Mesothelial cell of epicardium (in vitro differentiated cells): ENCODE measurements at regions not wholly inside any gene's neighbourhood (a gene's known extent, or its start where the extent isn't known, plus 50 kb on each side); places are given as distances from the start of the nearest gene placed in this dataset.

ENCODE experiments used
- DNase-seq, 2 experiments: peaks; one replicate each; pipeline ENCODE4 v3.0.0; 2021; ENCODE audit warnings: low spot score in 2 of 2; ENCODE audit not compliant: unreplicated experiment in 2 of 2
- H3K27ac Mint-ChIP-seq: 2 replicates; pipeline ENCODE4 v1.8.0; 2021; ENCODE audit warnings: mixed read lengths
- H3K27me3 Mint-ChIP-seq: 2 replicates; pipeline ENCODE4 v1.8.0; 2021; ENCODE audit warnings: low read depth, mixed read lengths
- H3K36me3 Mint-ChIP-seq: 2 replicates; pipeline ENCODE4 v1.8.0; 2021; ENCODE audit warnings: mixed read lengths
- H3K4me1 Mint-ChIP-seq: 2 replicates; pipeline ENCODE4 v1.8.0; 2021; ENCODE audit warnings: mixed read lengths
- H3K4me3 Mint-ChIP-seq: 2 replicates; pipeline ENCODE4 v1.8.0; 2021; ENCODE audit warnings: mild to moderate bottlenecking, moderate library complexity, mixed read lengths
- H3K9me3 Mint-ChIP-seq: 2 replicates; pipeline ENCODE4 v1.8.0; 2021; ENCODE audit warnings: mixed read lengths
- CTCF ChIP-seq: fragments of 200-600 bp; sonication (generic); IDR thresholded peaks from one replicate; pipeline ENCODE4 v1.5.0; 2021; ENCODE audit warnings: antibody characterized with exemption; ENCODE audit not compliant: unreplicated experiment

DNA sequence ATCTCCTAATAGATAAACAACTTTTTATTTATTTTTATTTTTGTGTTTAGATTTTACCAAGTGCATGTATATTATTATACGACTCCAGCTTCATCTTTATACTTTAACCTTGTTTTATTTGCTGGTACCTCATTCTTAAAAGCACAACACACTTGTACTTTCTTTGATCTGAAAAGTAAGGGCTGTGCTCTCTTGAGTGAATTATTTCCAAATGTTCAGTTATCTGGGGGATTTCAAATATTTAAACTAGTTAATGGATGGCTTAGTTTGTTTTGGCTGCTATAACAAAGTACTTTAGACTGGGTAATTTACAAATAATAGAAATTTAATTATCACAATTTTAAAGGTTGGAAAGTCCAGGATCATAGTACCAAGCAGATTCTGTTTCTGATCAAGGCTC lies 1148.2 kb upstream of the PCDH9 start:
- no peaks in the 10 kb centered on the region for H3K27me3 Mint-ChIP-seq
- DNase-seq: no peak
- no peak overlapping the region for H3K4me3 Mint-ChIP-seq
- no peaks in the 10 kb centered on the region for H3K9me3 Mint-ChIP-seq
- peaks cover under 1% of the 10 kb centered on the region for H3K4me1 Mint-ChIP-seq
- no peaks in the 10 kb centered on the region for H3K36me3 Mint-ChIP-seq
- H3K27ac Mint-ChIP-seq: peak overlapping the region; percentile 14
- TF ChIP-seq CTCF: no peak

DNA sequence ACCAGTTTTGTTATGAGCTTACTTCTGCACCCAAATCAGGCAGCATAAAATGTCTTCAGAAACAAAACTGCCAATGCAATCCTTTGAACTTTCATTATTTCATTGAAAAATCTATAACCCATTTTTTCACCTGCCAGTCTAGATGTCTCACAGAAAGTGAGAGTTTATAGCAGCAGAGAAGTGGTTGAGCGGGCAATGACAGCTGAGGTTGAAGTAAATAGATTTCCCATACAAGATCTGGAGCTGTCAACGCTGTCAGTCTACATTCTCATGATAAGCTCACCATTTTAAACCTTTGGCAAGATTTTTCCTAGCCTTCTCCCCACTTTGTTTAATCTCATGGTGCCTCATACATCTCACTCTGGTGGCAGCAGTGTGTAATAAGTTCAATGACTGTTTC lies 1144.9 kb upstream of the PCDH9 start:
- no peak for DNase-seq
- no peak for TF ChIP-seq CTCF
- H3K27ac Mint-ChIP-seq: no peak overlapping the region
- no peaks in the 10 kb centered on the region for H3K27me3 Mint-ChIP-seq
- no peaks in the 10 kb centered on the region for H3K9me3 Mint-ChIP-seq
- no peaks in the 10 kb centered on the region for H3K36me3 Mint-ChIP-seq
- no peak overlapping the region for H3K4me3 Mint-ChIP-seq
- H3K4me1 Mint-ChIP-seq: no peaks in the 10 kb centered on the region

DNA sequence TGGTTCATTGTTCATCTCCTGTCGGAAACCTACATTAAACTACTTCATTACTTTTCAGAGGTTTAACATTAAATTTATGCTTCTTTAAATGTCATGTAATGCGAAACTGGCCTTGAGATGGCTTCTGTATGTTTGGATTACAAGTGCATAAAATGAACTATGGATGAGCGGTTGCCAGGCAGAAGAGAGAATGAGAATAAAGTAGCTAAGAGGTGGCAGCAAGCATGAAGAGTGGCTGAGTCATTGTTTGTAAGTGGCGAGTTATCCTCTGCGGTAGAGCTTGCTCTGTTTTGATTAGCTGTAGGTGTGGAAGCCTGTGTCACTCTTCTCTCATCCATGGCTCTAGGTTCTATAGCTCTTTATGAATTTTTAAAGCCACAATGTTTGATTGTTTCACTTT lies 1139.6 kb upstream of the PCDH9 start:
- no peak for TF ChIP-seq CTCF
- Mint-ChIP-seq H3K36me3 (no peaks in the 10 kb centered on the region), H3K4me1 (peaks cover 5% of the 10 kb centered on the region), H3K27me3 (no peaks in the 10 kb centered on the region), H3K9me3 (peaks cover 13% of the 10 kb centered on the region), H3K27ac (no peak overlapping the region), H3K4me3 (no peak overlapping the region)
- no peak for DNase-seq

DNA sequence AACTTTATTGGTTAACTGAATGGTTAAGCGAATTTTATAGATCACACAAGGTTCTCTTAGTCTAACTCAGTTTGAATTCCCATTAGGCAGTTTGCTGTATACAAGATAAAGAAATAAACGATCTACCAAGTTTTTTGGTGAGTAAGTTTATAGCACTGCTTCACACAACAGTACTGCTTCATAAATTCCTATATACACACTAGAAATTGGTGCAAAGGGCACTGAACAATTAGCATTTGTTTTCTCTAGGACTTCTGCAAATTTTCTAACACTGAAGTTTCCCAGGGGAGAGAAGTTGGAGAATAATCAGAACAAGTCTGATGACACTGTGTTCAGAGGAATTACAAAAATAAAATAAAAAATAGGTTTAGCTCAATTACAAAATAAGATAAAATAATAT lies 1138.8 kb upstream of the PCDH9 start:
- no peaks in the 10 kb centered on the region for H3K36me3 Mint-ChIP-seq
- H3K4me1 Mint-ChIP-seq: peaks cover 5% of the 10 kb centered on the region

DNA sequence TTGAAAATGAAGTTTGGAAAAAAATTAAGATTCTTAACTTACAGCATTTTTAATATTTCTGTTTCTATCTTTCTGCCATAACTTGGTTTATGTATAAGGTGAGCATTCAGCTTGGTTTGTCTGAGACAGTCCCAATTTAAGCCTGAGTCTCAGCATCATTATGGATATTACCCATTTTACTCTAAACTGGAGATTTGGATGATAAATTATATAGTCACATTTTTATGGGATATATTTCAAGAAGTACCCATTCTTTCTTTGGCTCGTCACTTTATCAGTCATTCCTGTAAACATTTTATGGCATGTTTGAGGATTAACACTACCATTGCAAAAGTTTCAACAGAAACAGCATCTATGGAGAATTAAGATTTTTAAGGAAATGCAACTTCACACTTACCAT lies 1129.0 kb upstream of the PCDH9 start:
- H3K4me3 Mint-ChIP-seq: no peak overlapping the region
- H3K9me3 Mint-ChIP-seq: peaks cover 11% of the 10 kb centered on the region
- H3K27ac Mint-ChIP-seq: no peak overlapping the region
- H3K4me1 Mint-ChIP-seq: peaks cover 10% of the 10 kb centered on the region
- no peaks in the 10 kb centered on the region for H3K27me3 Mint-ChIP-seq
- no peak for TF ChIP-seq CTCF
- no peak for DNase-seq
- no peaks in the 10 kb centered on the region for H3K36me3 Mint-ChIP-seq

More for the DNA sequence above, 1138.8 kb upstream of the PCDH9 start:
- no peaks in the 10 kb centered on the region for H3K27me3 Mint-ChIP-seq
- DNase-seq: no peak
- peaks cover 17% of the 10 kb centered on the region for H3K9me3 Mint-ChIP-seq
- H3K27ac Mint-ChIP-seq: no peak overlapping the region
- no peak overlapping the region for H3K4me3 Mint-ChIP-seq
- no peak for TF ChIP-seq CTCF

GRCh38 chr13:68358294-68358705 lies 1128.2 kb upstream of the PCDH9 start:
- no peak overlapping the region for H3K27ac Mint-ChIP-seq
- H3K9me3 Mint-ChIP-seq: peaks cover 16% of the 10 kb centered on the region
- H3K4me3 Mint-ChIP-seq: no peak overlapping the region
- no peaks in the 10 kb centered on the region for H3K36me3 Mint-ChIP-seq
- no peak for DNase-seq
- H3K4me1 Mint-ChIP-seq: peaks cover 10% of the 10 kb centered on the region
- no peaks in the 10 kb centered on the region for H3K27me3 Mint-ChIP-seq
- TF ChIP-seq CTCF: no peak
